K562 (cell line): ENCODE measurements at regions not wholly inside any gene's neighbourhood (a gene's known extent, or its start where the extent isn't known, plus 50 kb on each side); places are given as distances from the start of the nearest gene placed in this dataset.
A peak's percentile ranks its signal among the peaks of the same experiment; 100 is the strongest.

Source experiments
- CREB5 ChIP-seq: fragments of 250-450 bp; sonication (Bioruptor Pico); IDR thresholded peaks from 2 replicates; pipeline ENCODE4 v1.5.0; 2020; ENCODE audit warnings: mild to moderate bottlenecking
- LEF1 ChIP-seq: fragments of 450-650 bp; IDR thresholded peaks from 2 replicates; pipeline ENCODE4 v1.6.1; 2016; ENCODE audit warnings: mild to moderate bottlenecking
- MAFF ChIP-seq: IDR thresholded peaks from 2 replicates; pipeline ENCODE4 v1.6.1; 2012; ENCODE audit warnings: low read length, improper control_type of control experiment
- MYNN ChIP-seq, 2 experiments: sonication (generic); formaldehyde crosslinking in 1 of 2; IDR thresholded peaks; 2 replicates each; pipeline versions ENCODE4 v1.5.0 to v1.6.1; 2016 to 2020; ENCODE audit warnings: antibody characterized with exemption in 1 of 2, missing genetic modification reagents in 1 of 2
- NRF1 ChIP-seq, 2 experiments: fragments of 450-650 bp; IDR thresholded peaks in 1 of 2; conservative IDR thresholded peaks in 1 of 2; 2 replicates each; pipeline ENCODE4 v1.6.1; 2014; ENCODE audit warnings: mild to moderate bottlenecking in 2 of 2
- RFX7 ChIP-seq: fragments of 250-450 bp; sonication (Bioruptor Pico); IDR thresholded peaks from 2 replicates; pipeline ENCODE4 v1.5.1; 2021; ENCODE audit warnings: mild to moderate bottlenecking
- TOE1 ChIP-seq, 2 experiments: fragments of 450-650 bp in 1 of 2; sonication (generic) in 1 of 2; formaldehyde crosslinking in 1 of 2; IDR thresholded peaks; 2 replicates each; pipeline versions ENCODE4 v1.7.1 to v1.8.0; 2016 to 2022; ENCODE audit warnings: borderline replicate concordance in 2 of 2, mild to moderate bottlenecking in 2 of 2, antibody characterized with exemption in 1 of 2, inconsistent platforms in 1 of 2, low read depth in 1 of 2, missing genetic modification reagents in 1 of 2, moderate library complexity in 1 of 2
- YY1 ChIP-seq, 3 experiments: IDR thresholded peaks; 2 replicates each; pipeline ENCODE4 v1.6.1; 2011; ENCODE audit warnings: low read length in 2 of 3, mild to moderate bottlenecking in 2 of 3, moderate library complexity in 2 of 3, borderline replicate concordance in 1 of 3, control low read depth in 1 of 3, low read depth in 1 of 3; ENCODE audit not compliant: insufficient read depth in 3 of 3, insufficient replicate concordance in 2 of 3, control insufficient read depth in 1 of 3, insufficient read length in 1 of 3; ENCODE audit errors: extremely low read depth in 1 of 3
- ZNF197 ChIP-seq: fragments of 200-800 bp; sonication (Bioruptor generic); IDR thresholded peaks from 2 replicates; pipeline ENCODE4 v1.6.1; 2016; ENCODE audit warnings: low read depth, missing genetic modification characterization, missing compliant biosample characterization
- ZNF24 ChIP-seq: fragments of 450-650 bp; IDR thresholded peaks from 2 replicates; pipeline ENCODE4 v1.6.1; 2016
- TF ChIP-seq, protein P1 (sequence below): fragments of 450-650 bp; IDR thresholded peaks from 2 replicates; pipeline ENCODE4 v1.6.1; 2016; ENCODE audit warnings: borderline replicate concordance
- TF ChIP-seq, protein P2 (sequence below), 2 experiments: IDR thresholded peaks in 1 of 2; conservative IDR thresholded peaks in 1 of 2; 2 replicates each; pipeline ENCODE4 v1.6.1; 2016; ENCODE audit warnings: low read depth in 2 of 2, mild to moderate bottlenecking in 1 of 2, missing compliant biosample characterization in 1 of 2, missing genetic modification characterization in 1 of 2, moderate library complexity in 1 of 2

DNA sequence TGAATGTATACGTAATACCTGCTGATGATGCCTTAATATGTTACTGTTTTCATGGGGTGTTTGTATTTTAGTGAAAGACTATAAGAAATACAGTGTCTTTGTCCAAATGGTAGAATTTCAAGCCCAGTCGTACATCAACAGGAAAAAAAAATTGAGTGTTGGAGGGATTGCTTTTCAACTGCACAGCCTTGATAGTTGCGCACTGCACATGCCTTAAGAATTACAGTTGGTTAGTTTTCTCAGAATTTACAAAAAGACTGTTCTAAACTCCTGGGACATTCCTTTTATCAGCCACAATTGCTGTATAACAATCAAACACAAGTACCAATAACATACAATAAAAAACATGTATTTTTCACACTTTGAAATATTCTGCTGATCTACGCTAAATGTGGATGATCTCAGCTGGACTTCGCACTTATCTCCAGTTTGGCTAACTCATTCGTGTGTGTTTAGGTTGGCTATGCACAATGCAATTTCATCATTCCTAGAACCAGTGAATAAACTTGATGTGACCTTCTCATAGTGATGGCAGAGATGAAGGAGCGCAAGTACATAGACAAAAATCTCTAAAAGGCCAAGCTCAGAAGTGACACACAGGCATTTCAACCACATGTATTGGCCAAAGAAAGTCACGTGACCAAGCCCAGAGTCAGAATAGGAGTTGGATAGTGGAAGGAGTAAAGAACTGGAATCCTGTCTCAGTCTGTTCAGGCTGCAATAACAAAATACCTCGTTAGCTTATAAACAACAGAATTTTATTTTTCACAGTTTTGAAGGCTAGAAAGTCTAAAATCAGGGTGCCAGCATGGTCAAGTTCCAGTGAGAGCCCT, 152.3 kb downstream of the IPMK start (continued):
- TF ChIP-seq CREB5 (CRISPR knock-in tag) (no peak), MYNN (IDR thresholded peaks at IDR 0.05) (no peak), MYNN (CRISPR knock-in tag; IDR thresholded peaks at IDR 0.05) (no peak), YY1 (IDR thresholded peaks at IDR 0.05; ENCODE audit: borderline replicate concordance in 1 of 3, control insufficient read depth in 1 of 3, extremely low read depth in 1 of 3, insufficient read depth in 3 of 3, insufficient read length in 1 of 3, insufficient replicate concordance in 2 of 3, low read depth in 1 of 3, low read length in 2 of 3) (no peak), ZNF24 (no peak), TOE1 (IDR thresholded peaks at IDR 0.05; ENCODE audit: borderline replicate concordance) (peak; percentile 68), TOE1 (CRISPR knock-in tag; IDR thresholded peaks at IDR 0.05; ENCODE audit: borderline replicate concordance, low read depth) (no peak), LEF1 (no peak), MAFF (no peak), RFX7 (CRISPR knock-in tag) (no peak), ZNF197 (CRISPR knock-in tag) (no peak), NRF1 (conservative IDR thresholded peaks at IDR 0.05 in 1 of 2, IDR thresholded peaks at IDR 0.05 in 1 of 2) (no peak)
- TF ChIP-seq, protein P1, sequence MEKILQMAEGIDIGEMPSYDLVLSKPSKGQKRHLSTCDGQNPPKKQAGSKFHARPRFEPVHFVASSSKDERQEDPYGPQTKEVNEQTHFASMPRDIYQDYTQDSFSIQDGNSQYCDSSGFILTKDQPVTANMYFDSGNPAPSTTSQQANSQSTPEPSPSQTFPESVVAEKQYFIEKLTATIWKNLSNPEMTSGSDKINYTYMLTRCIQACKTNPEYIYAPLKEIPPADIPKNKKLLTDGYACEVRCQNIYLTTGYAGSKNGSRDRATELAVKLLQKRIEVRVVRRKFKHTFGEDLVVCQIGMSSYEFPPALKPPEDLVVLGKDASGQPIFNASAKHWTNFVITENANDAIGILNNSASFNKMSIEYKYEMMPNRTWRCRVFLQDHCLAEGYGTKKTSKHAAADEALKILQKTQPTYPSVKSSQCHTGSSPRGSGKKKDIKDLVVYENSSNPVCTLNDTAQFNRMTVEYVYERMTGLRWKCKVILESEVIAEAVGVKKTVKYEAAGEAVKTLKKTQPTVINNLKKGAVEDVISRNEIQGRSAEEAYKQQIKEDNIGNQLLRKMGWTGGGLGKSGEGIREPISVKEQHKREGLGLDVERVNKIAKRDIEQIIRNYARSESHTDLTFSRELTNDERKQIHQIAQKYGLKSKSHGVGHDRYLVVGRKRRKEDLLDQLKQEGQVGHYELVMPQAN = no peak
- TF ChIP-seq, protein P2, sequence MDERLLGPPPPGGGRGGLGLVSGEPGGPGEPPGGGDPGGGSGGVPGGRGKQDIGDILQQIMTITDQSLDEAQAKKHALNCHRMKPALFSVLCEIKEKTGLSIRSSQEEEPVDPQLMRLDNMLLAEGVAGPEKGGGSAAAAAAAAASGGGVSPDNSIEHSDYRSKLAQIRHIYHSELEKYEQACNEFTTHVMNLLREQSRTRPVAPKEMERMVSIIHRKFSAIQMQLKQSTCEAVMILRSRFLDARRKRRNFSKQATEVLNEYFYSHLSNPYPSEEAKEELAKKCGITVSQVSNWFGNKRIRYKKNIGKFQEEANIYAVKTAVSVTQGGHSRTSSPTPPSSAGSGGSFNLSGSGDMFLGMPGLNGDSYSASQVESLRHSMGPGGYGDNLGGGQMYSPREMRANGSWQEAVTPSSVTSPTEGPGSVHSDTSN (CRISPR knock-in tag; IDR thresholded peaks at IDR 0.05; ENCODE audit: low read depth) = no peak
- TF ChIP-seq, protein P2 (tag; conservative IDR thresholded peaks at IDR 0.05; ENCODE audit: low read depth) = no peak
- TF ChIP-seq, all 486 proteins: peak for 5
